ENCODE measurements at regions not wholly inside any gene's neighbourhood (a gene's known extent, or its start where the extent isn't known, plus 50 kb on each side); places are given as distances from the start of the nearest gene placed in this dataset.

- DNase-seq, result peak; percentile 21 to 36
Observed at GRCh38 chr18:11553098-11553940, 56.1 kb upstream of the SLC35G4 start.

DNA sequence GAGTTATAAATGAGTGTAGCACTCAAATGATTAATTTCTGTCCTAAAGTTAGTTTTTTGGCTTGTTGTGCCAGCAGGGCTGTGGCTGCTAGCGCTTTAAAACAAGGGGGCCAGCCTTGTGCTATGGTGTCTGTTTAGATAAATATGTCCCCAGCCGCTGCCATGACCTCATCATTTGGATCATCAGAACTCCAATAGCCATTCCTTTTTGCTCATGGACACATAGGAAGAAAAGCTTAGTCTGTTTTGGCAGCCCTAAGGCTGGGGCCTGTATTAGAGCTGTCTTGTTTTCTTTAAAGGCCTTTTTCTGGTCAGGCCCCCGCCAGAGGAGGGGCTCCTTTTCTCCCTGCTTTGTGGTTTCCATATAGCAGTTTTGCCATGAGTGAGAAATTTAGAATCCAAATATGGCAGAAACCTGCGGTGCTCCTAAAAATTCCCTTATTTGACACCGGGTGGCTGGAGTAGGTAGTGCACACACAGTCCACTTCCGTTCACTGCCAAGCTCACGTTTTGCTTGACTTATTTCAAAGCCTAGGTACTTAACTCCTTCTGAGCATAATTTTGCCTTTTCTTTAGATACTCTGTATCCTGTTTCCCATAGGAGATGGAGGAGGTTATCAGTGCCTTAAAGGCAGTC, 60.4 kb upstream of the SLC35G4 start:
- DNase-seq, result no peak

DNA sequence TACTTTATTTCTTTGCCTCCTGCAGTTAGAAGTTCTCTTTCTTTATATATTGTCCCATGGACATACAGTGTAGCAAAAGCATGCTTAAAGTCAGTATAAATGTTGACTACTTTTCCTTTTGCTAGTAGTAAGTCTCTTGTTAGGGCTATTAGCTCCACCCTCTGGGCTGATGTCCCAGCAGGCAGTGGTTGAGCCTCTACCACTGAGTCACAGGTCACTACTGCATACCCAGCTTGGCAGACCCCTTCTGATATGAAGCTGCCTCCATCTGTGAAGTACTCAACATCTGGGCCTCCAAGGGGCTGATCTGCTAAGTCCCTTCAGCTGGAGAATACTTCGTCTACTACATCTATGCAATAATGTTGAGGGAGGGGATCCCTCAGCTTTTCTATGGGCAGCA, 61.0 kb upstream of the SLC35G4 start:
- DNase-seq, result no peak

DNA sequence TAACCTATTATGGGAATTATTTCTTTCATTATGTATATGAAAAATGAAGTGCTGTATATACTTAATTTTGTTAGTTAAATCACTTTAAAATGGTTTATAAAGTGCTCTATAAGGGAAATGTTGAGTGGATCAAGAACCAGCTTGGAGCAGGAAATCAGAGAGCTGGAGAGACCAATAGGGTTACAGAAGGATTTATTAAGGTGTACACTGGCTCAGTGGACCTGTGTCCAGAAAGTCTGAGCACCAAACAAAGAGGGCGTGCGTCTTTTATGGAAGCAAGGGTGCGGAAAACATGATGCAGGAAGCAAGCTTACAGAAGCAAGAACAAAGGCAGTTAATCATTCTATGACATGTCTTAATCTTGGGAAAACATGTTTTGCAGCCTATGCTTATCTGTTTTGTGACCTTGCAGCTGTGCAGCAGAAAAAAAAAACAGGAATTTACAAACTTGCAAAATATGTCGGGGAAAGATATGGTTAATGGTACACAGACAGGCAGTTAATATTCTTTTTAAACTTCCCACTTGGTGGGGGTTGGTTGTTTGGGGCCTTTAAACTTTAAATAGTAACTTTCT, 65.2 kb upstream of the SLC35G4 start:
- DNase-seq, result no peak

GRCh38 chr18:11541179-11541578, 68.2 kb upstream of the SLC35G4 start:
- DNase-seq, result no peak

DNA sequence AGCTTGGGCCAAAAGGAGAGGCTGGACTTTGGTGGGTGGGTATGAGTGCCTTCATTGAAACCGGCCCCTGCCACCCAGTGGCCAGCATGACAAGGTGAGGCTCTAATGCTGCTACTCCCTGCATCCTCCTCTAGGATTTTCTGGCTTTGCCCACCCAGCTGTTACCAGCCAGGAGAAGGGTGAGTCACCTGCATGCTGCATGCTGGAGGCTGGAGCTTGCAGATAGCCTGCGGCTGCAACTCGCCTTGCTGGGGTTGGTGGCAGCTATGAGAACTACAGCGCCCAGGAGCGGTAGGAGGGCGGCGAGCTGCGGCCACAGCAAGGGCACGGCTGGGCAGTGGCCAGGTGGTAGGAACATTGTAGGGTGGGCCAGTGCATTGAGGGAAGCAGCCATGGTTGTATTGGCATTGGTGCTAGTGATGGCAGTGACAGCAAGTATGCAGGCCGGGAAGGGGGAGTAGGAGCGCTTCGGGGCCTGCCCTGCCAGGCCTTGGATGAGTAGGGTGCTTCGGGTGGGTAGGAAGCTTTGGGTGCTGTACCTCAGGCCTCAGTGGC, 75.4 kb upstream of the SLC35G4 start:
- no peak for DNase-seq

DNA sequence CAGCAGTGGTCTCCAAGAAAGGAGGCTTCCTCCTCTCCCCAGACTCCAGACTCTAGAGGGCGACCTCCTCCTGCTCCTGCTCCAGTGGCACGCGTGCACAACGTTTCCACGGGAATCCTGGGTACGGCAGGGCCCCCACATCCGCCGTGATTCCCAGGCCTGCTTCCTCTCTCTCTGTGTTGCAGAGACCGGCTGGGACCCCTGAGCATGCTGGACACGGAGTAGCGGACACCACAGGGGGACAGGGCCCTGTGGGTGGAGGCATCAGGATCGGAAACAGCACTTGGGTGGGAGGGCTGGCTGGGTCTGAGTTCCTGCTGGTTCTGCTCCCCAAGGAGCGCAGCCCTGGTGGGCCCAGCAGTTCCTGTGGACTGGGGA, 75.9 kb upstream of the SLC35G4 start:
- no peak for DNase-seq

- no peak for DNase-seq
Observed at GRCh38 chr18:11532758-11533512, 76.5 kb upstream of the SLC35G4 start.

DNA sequence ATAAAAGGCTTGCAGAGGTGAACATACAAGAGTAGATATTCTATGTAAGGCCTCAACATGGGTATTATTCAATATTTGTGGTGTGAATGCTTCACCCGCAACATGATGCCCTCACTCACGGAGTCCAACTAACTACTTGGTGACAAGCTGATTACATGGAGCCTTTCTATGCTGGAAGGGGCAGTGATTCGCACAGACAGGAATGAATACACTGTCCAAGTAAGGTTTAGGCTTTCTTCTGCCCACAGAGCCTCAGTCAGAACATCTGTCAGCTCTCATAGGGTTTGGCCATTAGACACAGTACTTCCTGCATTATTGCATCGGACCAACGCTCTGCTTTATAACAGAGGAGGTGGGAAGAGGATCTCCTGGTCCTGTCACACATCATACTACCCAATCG, 80.3 kb upstream of the SLC35G4 start:
- DNase-seq, result no peak

GRCh38 chr18:11526675-11527074, 82.7 kb upstream of the SLC35G4 start:
- DNase-seq, result no peak

GRCh38 chr18:11523804-11524203, 85.6 kb upstream of the SLC35G4 start:
- DNase-seq, result no peak

GRCh38 chr18:11522992-11523391, 86.4 kb upstream of the SLC35G4 start:
- DNase-seq, result no peak

DNA sequence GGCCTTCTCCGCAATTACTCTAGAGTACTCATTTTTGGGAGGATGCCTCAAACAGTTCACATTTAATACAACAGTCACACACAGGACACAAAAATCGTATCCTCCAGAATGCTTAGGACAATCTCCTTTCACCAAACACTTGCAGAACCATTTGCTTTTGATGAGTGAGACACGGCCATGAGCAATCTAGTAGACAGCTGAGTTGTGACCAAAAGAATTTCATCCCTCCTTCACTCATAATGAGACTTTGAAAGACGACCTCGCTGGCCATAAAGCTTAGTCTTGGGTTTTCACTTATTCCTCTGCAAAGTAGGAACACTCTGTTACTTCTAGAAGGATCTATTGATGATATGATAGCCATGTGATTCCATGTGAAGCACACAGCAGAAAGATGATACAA, 87.5 kb upstream of the SLC35G4 start:
- DNase-seq, result no peak

DNA sequence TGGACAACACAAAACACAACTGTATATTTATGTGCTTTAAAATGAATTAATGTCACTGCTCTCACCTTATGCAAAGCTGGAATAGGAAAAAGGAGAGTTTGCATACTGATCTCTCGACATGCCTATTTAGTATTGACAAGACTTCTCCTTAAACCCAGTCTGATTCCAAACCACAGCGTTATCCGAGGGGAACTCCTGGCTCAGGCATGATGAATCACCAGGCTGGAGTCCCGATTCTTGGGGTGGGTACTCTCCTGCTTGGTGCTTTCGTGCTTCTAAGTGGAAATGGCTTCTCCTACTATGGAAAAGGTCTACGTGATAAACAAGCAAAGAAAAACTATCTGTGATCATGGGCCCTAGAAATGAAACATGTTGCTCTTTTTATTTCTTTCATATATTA, 88.9 kb upstream of the SLC35G4 start:
- DNase-seq, result no peak

GRCh38 chr18:11518788-11519685, 90.4 kb upstream of the SLC35G4 start:
- DNase-seq, result peak; percentile 48 to 62

DNA sequence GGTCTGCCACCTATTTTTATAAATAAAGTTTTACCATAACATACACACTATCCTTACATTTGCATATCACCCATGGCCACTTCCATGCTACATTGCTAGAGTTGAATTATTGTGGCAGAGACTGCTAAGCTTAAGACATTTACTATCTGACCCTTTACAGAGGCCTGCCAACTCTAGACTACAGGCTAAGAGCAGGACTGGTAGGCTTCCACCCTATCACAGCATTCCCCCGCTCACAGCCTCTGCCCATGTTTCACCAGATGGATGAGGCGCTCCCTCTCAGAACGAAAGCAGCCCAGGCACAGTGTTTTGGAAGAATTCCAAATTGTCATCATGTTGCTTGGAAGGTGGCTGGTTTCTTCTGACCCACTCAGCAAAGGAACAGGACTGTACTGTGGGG, 91.7 kb upstream of the SLC35G4 start:
- no peak for DNase-seq

GRCh38 chr18:11516751-11517503, 92.5 kb upstream of the SLC35G4 start:
- no peak for DNase-seq

DNA sequence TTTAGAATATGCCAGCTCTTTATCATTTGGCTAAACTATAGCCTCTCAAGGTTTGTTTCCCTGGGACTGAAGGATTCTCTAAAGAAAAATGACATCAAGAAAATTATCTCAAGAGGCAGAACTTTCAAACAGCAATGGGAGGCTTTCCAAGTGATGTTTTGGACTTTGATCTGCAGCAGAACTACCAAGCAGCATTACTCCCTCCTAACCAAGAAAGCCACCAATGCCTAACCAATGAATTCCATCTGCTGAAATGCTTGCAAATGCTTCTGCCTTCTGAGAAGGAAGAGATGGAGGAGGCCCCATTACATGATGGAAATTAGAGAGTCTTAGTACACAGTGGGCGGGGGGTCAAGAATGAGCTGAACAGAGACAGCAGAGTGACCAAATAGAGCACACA, 95.1 kb upstream of the SLC35G4 start:
- no peak for DNase-seq

DNA sequence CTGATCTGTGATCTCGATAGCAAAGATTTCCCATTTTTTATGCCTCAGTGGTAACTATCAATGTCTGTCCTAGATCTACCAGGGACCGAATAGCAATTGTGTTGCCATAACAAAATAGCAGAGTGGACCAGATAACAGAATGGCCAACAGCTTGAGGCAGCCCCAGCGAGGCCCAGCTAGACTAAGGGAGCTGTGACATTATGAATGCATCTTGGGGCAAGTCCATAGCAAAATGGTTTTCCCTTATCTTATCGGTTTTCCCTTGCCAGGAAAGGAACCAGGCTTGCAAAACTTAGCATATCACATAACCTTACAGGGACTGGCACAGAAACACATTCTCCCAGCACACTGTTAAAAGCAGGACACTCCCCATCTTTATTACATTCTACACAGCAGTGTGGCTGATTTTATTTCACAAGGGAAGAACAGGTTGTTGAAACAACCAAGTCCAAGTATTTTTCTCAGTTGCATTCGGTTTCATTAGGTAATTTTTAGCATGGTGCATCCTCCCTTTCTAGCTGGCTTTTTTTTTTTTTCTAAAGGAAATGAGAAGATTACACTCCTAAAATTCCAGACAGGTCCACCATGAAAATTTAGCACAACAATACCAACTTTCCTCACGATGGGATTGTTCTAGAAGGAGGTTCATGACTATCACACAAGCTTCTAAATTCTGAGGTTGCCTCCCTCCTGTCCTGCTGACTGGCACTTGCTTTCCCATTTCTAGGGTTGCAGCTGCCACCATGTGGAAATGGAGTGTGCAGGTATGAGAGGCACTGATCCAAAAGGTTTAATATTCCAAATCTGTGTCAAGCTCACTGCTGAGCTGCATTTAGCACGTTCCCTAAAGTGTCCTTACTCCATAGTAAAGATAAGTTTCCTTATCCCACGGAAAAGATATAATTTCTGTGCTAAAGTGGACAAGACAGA, 97.0 kb upstream of the SLC35G4 start:
- no peak for DNase-seq
